Thoracic aorta (tissue), 2 donors: ENCODE measurements at regions not wholly inside any gene's neighbourhood (a gene's known extent, or its start where the extent isn't known, plus 50 kb on each side); places are given as distances from the start of the nearest gene placed in this dataset.

Source experiments
- ATAC-seq: fragments of 150-250 bp; one replicate; pipeline ENCODE4 v1.8.0; 2017; ENCODE audit warnings: low read depth; ENCODE audit not compliant: insufficient number of reproducible peaks, low FRiP score
- DNase-seq: peaks from one replicate; pipeline ENCODE4 v3.0.0-alpha.2; 2020; ENCODE audit warnings: low spot score
- H3K27ac ChIP-seq, 2 donors: fragments of 200-600 bp; sonication (generic); 1 replicate in 1 of 2; 2 replicates in 1 of 2; pipeline ENCODE4 v1.5.1; 2016; ENCODE audit warnings: mild to moderate bottlenecking in 2 of 2, moderate library complexity in 2 of 2
- H3K27me3 ChIP-seq: fragments of 200-600 bp; sonication (generic); replicated peaks from 2 replicates; pipeline ENCODE4 v1.6.0; 2016; ENCODE audit warnings: mild to moderate bottlenecking; ENCODE audit not compliant: insufficient read depth
- H3K36me3 ChIP-seq: fragments of 200-600 bp; sonication (generic); one replicate; pipeline ENCODE4 v1.5.1; 2016
- H3K4me1 ChIP-seq, 2 donors: fragments of 200-600 bp; sonication (generic); 1 replicate in 1 of 2; 2 replicates in 1 of 2; pipeline versions ENCODE4 v1.5.1 to v1.6.0; 2016; ENCODE audit warnings: low read depth in 2 of 2, mild to moderate bottlenecking in 1 of 2; ENCODE audit not compliant: control insufficient read depth in 1 of 2
- H3K4me3 ChIP-seq: fragments of 200-600 bp; sonication (generic); 2 replicates; pipeline ENCODE4 v1.5.1; 2016; ENCODE audit warnings: mild to moderate bottlenecking
- H3K9me3 ChIP-seq: fragments of 200-600 bp; sonication (generic); 2 replicates; pipeline ENCODE4 v1.5.1; 2016
- TF ChIP-seq, protein P1 (sequence below): fragments of 200-600 bp; sonication (generic); IDR thresholded peaks from one replicate; pipeline ENCODE4 v1.5.1; 2019; ENCODE audit warnings: antibody characterized with exemption

- TF ChIP-seq, protein P1, sequence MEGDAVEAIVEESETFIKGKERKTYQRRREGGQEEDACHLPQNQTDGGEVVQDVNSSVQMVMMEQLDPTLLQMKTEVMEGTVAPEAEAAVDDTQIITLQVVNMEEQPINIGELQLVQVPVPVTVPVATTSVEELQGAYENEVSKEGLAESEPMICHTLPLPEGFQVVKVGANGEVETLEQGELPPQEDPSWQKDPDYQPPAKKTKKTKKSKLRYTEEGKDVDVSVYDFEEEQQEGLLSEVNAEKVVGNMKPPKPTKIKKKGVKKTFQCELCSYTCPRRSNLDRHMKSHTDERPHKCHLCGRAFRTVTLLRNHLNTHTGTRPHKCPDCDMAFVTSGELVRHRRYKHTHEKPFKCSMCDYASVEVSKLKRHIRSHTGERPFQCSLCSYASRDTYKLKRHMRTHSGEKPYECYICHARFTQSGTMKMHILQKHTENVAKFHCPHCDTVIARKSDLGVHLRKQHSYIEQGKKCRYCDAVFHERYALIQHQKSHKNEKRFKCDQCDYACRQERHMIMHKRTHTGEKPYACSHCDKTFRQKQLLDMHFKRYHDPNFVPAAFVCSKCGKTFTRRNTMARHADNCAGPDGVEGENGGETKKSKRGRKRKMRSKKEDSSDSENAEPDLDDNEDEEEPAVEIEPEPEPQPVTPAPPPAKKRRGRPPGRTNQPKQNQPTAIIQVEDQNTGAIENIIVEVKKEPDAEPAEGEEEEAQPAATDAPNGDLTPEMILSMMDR, result no peak
- Histone ChIP-seq H3K27ac (no peak overlapping the region), H3K4me1 (no peaks in the 10 kb centered on the region), H3K9me3 (no peaks in the 10 kb centered on the region), H3K27me3 (no peaks in the 10 kb centered on the region), H3K4me3 (no peak overlapping the region), H3K36me3 (no peaks in the 10 kb centered on the region)
- no peak for DNase-seq
- ATAC-seq, result no peak
These were observed 1817.6 kb upstream of the C9orf72 start for GRCh38 chr9:29390859-29391258.

DNA sequence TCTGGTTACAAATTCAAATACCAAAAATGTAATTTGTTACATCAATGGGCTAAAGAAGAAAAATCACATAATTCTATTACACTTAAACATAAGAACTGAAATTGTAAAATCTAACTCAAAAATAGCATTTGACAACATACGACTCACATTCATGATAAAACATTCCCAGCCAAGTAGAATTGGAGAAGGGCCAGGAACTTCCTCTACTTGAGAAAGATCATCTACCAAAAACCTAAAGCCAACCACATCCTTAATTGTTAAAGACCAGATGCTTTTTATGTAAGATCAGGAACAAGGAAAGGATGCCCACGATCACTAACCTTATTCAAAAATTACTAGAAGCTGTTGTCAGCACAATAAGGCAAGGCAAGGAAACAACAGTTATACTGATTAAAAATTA is 1819.8 kb upstream of the C9orf72 start:
- H3K4me1 ChIP-seq, result no peaks in the 10 kb centered on the region
- no peak overlapping the region for H3K27ac ChIP-seq
- no peak overlapping the region for H3K4me3 ChIP-seq
- DNase-seq, result no peak
- no peaks in the 10 kb centered on the region for H3K27me3 ChIP-seq
- TF ChIP-seq, protein P1, result no peak
- ATAC-seq, result no peak
- no peaks in the 10 kb centered on the region for H3K9me3 ChIP-seq
- H3K36me3 ChIP-seq, result no peaks in the 10 kb centered on the region

DNA sequence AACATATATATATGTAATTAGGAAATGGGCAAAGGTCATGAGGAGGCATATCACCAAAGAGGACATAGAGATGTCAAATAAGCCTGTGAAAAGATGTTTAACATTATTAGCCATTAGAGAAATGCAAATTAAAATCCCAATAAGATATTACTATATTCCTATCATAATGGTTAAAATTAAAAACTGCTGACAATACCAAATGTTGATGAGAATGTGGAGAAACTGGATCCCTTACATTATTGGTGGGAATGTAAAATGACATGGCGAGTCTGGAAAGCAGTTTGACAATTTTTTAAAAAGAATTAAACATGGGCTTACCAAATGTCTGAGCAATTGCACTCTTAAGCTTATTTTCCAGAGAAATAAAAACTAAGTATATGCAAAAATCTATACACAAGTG is 1821.6 kb upstream of the C9orf72 start:
- Histone ChIP-seq H3K27ac (no peak overlapping the region), H3K27me3 (no peaks in the 10 kb centered on the region), H3K9me3 (no peaks in the 10 kb centered on the region), H3K4me1 (no peaks in the 10 kb centered on the region), H3K36me3 (no peaks in the 10 kb centered on the region), H3K4me3 (no peak overlapping the region)
- TF ChIP-seq, protein P1, result no peak
- no peak for ATAC-seq
- no peak for DNase-seq

- no peaks in the 10 kb centered on the region for H3K36me3 ChIP-seq
- DNase-seq, result no peak
- H3K4me3 ChIP-seq, result no peak overlapping the region
- ATAC-seq, result no peak
- H3K27ac ChIP-seq, result no peak overlapping the region
- H3K9me3 ChIP-seq, result no peaks in the 10 kb centered on the region
- no peaks in the 10 kb centered on the region for H3K4me1 ChIP-seq
- TF ChIP-seq, protein P1, result no peak
- H3K27me3 ChIP-seq, result no peaks in the 10 kb centered on the region
These were observed 1823.9 kb upstream of the C9orf72 start for GRCh38 chr9:29397148-29397547.

- Histone ChIP-seq H3K4me1 (no peaks in the 10 kb centered on the region), H3K9me3 (no peaks in the 10 kb centered on the region), H3K4me3 (no peak overlapping the region), H3K27ac (no peak overlapping the region), H3K36me3 (no peaks in the 10 kb centered on the region), H3K27me3 (no peaks in the 10 kb centered on the region)
- TF ChIP-seq, protein P1, result no peak
- DNase-seq, result no peak
- ATAC-seq, result no peak
These were observed 1842.9 kb upstream of the C9orf72 start for GRCh38 chr9:29416204-29416603.
